HG02642 (cell line): ENCODE measurements at regions not wholly inside any gene's neighbourhood (a gene's known extent, or its start where the extent isn't known, plus 50 kb on each side); places are given as distances from the start of the nearest gene placed in this dataset.
"Not testable (repeated sequence)": the region's sequence is repeated elsewhere in the genome, so short reads cannot be mapped to it uniquely, and the experiment has no call there.

Experiments
- ATAC-seq: cut with Tn5 transposase; IDR thresholded peaks from one replicate; pipeline ENCODE4 v1.9.1; 2021; ENCODE audit warnings: mild to moderate bottlenecking; ENCODE audit not compliant: unreplicated experiment, poor library complexity

DNA sequence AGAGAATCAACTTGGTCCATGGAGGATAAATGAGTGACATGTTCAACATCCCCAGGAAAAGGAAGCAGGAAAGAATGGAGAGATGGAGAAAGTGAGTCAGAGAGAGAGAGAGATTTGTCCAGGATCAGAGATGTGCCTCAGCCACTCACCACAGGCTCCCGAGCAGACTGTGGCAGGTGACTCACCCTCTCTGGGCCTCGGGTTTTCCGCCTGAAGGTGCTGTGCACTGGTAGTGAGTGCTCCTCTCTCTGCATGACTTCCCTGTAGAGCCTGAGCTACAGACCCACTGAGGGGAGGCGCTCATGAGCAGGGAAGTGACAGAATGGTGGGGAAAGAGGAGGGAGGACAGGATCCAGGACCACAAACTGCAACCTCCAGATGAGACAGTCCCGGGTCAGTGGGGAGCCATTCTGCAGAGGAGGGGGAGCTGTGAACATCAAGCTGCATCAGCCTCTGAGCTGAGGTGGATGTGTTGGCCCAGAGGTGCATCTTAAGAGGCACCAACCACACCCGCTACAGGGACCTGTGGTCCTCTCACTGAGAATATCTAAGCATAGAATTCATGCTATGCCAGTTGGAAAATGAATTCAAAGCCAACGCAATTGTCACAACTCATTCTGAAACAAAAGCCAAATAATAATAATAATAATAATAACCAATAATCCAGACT is 433.4 kb downstream of the BRD1 start:
- ATAC-seq = no peak

DNA sequence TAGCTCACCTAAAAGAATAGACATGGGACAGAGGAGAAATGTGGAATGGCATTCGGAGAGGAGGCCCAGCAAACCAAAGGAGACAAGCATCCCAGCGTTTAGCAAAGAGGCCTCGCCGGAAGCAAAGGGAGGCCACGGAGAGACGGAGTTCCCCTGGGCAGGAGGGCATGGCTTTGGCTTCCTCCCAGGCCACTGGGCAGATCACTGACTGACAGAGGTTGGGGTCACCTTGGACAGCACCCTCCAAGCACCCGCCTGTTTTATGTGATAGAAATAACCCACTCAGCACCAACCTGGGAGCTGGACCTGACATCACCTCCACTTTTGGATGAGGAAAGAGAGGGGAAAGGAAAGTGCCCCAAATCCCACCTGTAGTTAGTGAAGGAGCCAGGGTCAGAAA is 434.1 kb downstream of the BRD1 start:
- ATAC-seq = no peak

GRCh38 chr22:49392841-49393510 is 434.7 kb downstream of the BRD1 start:
- no peak for ATAC-seq

DNA sequence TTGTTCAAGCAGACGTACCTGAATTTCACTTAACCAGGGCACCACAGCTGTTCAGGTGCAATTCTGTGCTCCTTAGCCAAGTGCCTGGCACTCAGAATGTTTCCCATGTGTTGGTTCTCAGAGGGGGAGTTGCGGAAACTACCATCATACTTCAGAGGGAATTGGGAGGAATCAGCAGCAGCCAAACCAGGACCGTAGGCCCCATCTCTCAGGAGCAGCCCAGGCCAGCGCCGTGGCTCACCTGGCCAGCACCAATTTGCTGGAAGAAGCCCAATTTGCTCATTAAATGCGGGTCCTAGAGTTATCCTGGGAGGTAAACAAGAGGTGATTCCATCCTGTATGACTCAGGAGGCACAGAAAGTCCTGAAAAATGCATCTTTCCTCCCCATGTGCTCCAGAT is 435.4 kb downstream of the BRD1 start:
- ATAC-seq = no peak

- no peak for ATAC-seq
Measured at GRCh38 chr22:49391436-49391835, 436.2 kb downstream of the BRD1 start.

- ATAC-seq = no peak
Measured at GRCh38 chr22:49390954-49391353, 436.7 kb downstream of the BRD1 start.

DNA sequence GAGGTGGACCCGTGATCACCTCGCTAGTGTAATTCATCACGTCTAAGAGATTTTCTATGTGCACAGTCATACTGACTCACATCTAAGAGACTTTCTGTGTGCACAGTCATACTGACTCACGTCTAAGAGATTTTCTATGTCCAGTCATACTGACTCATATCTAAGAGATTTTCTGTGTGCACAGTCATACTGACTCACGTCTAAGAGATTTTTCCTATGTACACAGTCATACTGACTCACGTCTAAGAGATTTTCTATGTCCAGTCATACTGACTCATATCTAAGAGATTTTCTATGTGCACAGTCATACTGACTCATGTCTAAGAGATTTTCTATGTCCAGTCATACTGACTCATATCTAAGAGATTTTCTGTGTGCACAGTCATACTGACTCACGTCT is 443.8 kb downstream of the BRD1 start:
- not testable (repeated sequence) for ATAC-seq

- no peak for ATAC-seq
Measured at GRCh38 chr22:49382451-49382735, 445.3 kb downstream of the BRD1 start.

- no peak for ATAC-seq
Measured at GRCh38 chr22:49381595-49382450, 445.9 kb downstream of the BRD1 start.

GRCh38 chr22:49380828-49381114 is 446.9 kb downstream of the BRD1 start:
- no peak for ATAC-seq

DNA sequence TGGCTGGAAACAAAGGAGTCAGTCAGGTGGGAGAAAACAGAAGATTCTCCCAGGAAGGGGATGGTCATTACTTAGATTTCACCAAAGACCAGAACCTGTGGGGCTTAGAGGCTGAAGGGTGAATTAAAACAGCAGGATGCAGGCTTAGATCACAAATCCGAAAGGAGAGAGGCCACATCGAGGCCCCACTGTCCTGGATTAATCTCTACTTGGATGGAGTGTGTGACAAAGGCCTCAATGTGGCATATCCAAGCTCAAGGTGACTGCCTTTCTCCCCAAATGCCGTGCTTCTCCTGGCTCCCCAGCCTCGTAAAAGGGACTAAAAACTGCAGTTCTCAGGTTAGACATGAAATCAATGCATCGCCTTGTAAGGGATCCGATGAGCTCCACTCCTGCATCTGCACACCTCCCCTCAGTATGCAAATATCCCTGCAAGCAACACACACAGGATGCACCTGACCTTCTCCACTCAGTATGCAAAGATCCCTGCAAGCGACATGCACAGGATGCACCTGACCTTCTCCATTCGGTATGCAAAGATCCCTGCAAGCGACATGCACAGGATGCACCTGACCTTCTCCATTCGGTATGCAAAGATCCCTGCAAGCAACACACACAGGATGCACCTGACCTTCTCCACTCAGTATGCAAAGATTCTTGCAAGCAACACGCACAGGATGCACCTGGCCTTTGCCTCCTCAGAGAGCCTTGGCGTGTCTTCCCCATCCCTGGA is 447.4 kb downstream of the BRD1 start:
- no peak for ATAC-seq

DNA sequence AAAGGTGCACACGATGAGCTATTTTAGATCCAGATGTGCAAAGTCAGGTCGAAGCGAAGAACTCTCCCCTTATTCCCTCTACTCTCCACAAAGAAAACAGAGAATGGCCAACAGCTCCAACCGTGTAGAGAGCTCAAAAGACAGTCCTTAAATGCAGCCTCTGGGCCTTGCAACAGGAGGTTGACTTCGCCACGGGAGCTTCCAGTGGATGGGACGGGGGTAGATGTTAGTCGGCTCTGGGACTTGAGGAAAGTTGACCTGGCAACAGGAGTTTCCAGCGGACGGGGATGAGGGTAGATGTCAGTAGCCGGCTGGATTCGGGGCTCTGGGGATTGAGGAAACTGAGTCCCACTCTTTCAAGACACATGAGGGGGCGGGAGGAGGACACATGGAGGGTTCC is 450.4 kb downstream of the BRD1 start:
- ATAC-seq = no peak

GRCh38 chr22:49373801-49374226 is 453.9 kb downstream of the BRD1 start:
- no peak for ATAC-seq

DNA sequence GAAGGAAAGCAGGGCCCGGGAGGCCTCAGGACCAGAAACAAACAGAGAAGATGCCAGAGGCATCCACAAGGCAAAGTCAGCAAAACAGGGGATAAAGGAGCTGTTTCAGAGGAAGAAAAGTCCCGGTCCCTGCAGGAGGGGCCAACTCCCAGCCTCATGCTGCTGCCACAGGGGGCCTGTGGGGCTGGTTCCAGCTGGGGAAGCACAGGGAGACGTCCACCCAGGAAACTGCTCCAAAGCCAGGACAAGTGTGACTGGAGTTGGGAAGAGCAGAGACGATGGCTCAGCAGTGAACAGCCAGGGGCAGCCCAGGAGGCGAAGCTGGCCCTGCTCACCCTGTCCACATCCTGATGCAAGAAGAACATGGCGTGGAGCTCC is 454.4 kb downstream of the BRD1 start:
- no peak for ATAC-seq

DNA sequence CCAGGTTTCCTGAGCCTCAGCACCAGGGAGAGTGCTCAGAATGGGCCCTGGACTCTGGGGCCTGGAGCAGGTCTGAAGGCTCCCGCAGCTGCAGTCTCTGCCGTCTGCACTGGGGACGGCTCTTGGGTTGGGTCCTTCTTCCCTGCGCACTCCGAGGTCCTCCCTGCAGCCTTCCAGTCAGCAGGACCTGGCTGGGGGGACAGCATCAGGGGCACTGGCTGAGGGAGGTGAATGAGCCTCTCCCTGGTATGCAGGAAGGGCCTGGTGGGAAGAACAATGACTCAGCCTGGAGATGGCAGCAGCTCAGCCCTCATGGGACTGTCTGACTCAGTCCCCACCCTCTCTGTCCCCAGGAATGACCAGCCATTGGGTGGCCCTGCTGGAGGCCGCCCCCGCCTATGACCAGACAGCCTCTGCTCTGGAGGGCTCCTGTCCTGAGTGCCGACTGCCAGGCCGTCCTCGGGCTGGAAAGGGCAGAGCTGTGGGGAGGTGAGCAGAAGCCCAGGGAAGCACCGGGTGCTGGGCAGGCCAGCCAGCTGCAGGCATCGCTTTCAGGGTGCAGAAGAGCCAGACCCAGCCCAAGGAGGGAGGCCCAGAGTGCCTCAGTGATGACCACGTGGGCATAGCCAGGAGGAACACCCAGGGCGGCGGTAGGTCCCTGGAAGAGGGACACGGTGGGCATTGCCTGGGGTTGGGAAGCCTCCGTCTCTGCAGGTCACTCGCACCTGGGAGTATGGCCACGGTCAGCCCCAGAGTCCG is 455.0 kb downstream of the BRD1 start:
- ATAC-seq = no peak

- ATAC-seq = no peak
Measured at GRCh38 chr22:49372111-49372529, 455.6 kb downstream of the BRD1 start.

DNA sequence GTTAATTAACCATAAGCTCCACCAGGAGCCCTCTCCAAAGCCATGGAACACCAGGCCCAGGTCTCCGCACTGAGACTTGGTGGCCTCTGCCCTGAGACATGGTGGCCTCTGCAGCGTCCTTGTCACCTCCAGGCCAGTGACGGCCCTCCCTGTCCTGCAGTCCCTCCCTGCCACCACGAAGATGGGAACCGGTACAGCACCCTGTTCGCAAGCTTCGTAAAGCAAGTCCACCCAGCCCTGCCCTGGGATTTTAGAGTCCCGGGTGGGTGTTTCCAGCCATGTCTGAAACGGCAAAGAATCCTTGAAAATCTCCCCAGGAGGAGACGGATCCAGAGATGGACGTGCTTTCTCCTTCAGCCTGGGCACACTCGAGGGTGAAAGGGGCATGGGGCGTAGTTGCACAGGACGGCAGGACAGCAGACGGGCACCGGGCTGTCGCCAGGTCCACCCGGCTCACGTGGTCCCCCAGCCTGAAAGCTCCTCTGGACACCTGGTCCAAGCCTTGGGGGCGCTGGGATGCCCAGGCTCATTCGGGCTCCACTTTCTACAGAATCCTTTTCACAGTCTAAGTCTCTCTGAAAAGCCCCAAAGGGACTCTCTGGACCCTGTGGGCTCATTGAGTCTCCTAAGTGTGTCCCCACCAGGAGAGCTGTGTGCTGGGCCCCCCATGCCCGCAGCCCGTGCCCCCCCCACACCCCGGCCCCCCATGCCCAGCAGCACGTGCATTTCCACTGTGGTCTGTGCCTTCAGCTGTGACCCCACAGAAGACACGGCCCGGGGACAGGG is 456.2 kb downstream of the BRD1 start:
- ATAC-seq = no peak

DNA sequence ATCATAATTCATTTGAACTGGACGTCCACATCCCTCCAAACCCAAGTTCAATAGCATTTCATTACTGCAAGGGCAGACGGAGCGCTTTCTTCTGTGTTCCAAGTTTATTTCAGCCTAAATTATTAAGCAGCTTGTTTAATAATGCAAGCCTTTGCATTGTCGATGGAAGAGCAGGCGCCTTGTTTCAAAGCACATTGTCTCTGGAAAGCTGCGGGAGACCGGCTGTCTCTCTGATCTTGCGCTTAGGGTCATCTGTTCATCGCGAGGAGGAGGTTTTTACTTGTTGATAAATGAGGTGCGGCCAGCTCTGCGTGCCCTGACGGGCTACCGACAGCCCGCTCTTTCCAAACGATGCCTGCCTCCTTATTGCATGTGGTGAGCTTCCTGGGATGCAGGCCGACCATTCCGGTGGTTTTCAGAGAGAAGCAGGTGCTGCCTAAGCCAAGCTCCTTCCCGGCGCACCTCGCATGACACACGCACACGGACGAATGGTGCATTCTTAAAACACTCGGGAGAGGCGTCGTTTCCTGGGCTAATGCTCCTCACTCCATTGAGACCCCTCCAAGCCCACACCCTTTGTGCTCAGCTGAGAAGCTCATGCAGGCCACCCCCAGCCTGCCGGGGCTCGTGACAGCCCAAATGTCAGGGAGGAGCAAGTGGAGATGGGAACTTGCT is 456.9 kb downstream of the BRD1 start:
- no peak for ATAC-seq
